WTC11 (cell line): ENCODE measurements at regions not wholly inside any gene's neighbourhood (a gene's known extent, or its start where the extent isn't known, plus 50 kb on each side); places are given as distances from the start of the nearest gene placed in this dataset.
"Not testable (repeated sequence)": the region's sequence is repeated elsewhere in the genome, so short reads cannot be mapped to it uniquely, and the experiment has no call there.

Experiments used
- ATAC-seq: fragments of 200-7000 bp; cut with Tn5 transposase; 2 replicates; pipeline ENCODE4 v1.10.0; 2021; ENCODE audit warnings: mild to moderate bottlenecking, moderate library complexity
- CTCF ChIA-PET: fragments of 300-600 bp; sonication (Branson Sonifier 250); formaldehyde crosslinking; loops from one replicate; lab custom pipeline; 2021; ENCODE audit warnings: antibody characterized with exemption; lab: Charles Lee
- POLR2A ChIA-PET: fragments of 350-600 bp; sonication (Branson Sonifier 250); formaldehyde crosslinking; loops from one replicate; lab custom pipeline; 2021; ENCODE audit warnings: antibody characterized with exemption; lab: Charles Lee
- DNase-seq: peaks from one replicate; pipeline ENCODE4 v3.0.0; 2021; ENCODE audit warnings: low spot score
- H3K27ac Mint-ChIP-seq: 2 replicates; pipeline ENCODE4 v1.8.0; 2021; ENCODE audit warnings: mixed read lengths
- H3K27me3 Mint-ChIP-seq: 2 replicates; pipeline ENCODE4 v1.8.0; 2021; ENCODE audit warnings: low read depth, mild to moderate bottlenecking, moderate library complexity, mixed read lengths
- H3K36me3 Mint-ChIP-seq: 2 replicates; pipeline ENCODE4 v1.8.0; 2021; ENCODE audit warnings: mixed read lengths
- H3K4me1 Mint-ChIP-seq: 2 replicates; pipeline ENCODE4 v1.8.0; 2022; ENCODE audit warnings: mixed read lengths
- H3K4me3 Mint-ChIP-seq: 2 replicates; pipeline ENCODE4 v1.8.0; 2021; ENCODE audit warnings: mild to moderate bottlenecking, moderate library complexity, mixed read lengths
- H3K9me3 Mint-ChIP-seq: 2 replicates; pipeline ENCODE4 v1.8.0; 2021; ENCODE audit warnings: mixed read lengths
- AFF4 ChIP-seq: sonication (generic); formaldehyde crosslinking; IDR thresholded peaks from 2 replicates; pipeline ENCODE4 v1.8.1; 2023; ENCODE audit warnings: mild to moderate bottlenecking, missing genetic modification reagents, borderline replicate concordance
- ATF2 ChIP-seq: sonication (generic); formaldehyde crosslinking; IDR thresholded peaks from 2 replicates; pipeline ENCODE4 v1.8.1; 2022; ENCODE audit warnings: low read depth, missing genetic modification reagents, borderline replicate concordance
- ATF3 ChIP-seq: sonication (generic); formaldehyde crosslinking; conservative IDR thresholded peaks from 2 replicates; pipeline ENCODE4 v1.8.1; 2022; ENCODE audit warnings: mild to moderate bottlenecking, missing genetic modification reagents
- CBFB ChIP-seq: sonication (generic); formaldehyde crosslinking; IDR thresholded peaks from 2 replicates; pipeline ENCODE4 v1.8.1; 2022; ENCODE audit warnings: mild to moderate bottlenecking, low read depth, missing genetic modification reagents
- CTCF ChIP-seq: fragments of 200-600 bp; IDR thresholded peaks from 2 replicates; pipeline ENCODE4 v1.8.0; 2022; ENCODE audit warnings: antibody characterized with exemption
- E2F5 ChIP-seq: sonication (generic); formaldehyde crosslinking; IDR thresholded peaks from 2 replicates; pipeline ENCODE4 v1.8.1; 2022; ENCODE audit warnings: mild to moderate bottlenecking, moderate library complexity, missing genetic modification reagents
- EMX1 ChIP-seq: fragments of 250-450 bp; sonication (Bioruptor Pico); IDR thresholded peaks from 2 replicates; pipeline ENCODE4 v1.8.0; 2021; ENCODE audit warnings: mild to moderate bottlenecking
- FOXJ3 ChIP-seq: sonication (generic); formaldehyde crosslinking; IDR thresholded peaks from 2 replicates; pipeline ENCODE4 v1.9.0; 2021; ENCODE audit warnings: missing genetic modification reagents, mild to moderate bottlenecking, borderline replicate concordance
- HMGA2 ChIP-seq: fragments of 250-450 bp; sonication (Bioruptor Pico); IDR thresholded peaks from 2 replicates; pipeline ENCODE4 v1.4.0; 2021; ENCODE audit warnings: mild to moderate bottlenecking, moderate library complexity
- MYBL2 ChIP-seq: sonication (generic); formaldehyde crosslinking; IDR thresholded peaks from 2 replicates; pipeline ENCODE4 v1.8.1; 2023; ENCODE audit warnings: mild to moderate bottlenecking, moderate library complexity, missing genetic modification reagents
- NR1H2 ChIP-seq: sonication (generic); formaldehyde crosslinking; IDR thresholded peaks from 2 replicates; pipeline ENCODE4 v1.9.0; 2021; ENCODE audit warnings: mild to moderate bottlenecking, moderate library complexity, missing genetic modification reagents
- OVOL2 ChIP-seq: fragments of 250-450 bp; sonication (Bioruptor Pico); IDR thresholded peaks from 2 replicates; pipeline ENCODE4 v1.9.0; 2021; ENCODE audit warnings: mild to moderate bottlenecking, borderline replicate concordance
- ZNF423 ChIP-seq: fragments of 250-450 bp; sonication (Bioruptor Pico); IDR thresholded peaks from 2 replicates; pipeline ENCODE4 v2.1.2; 2022; ENCODE audit warnings: mild to moderate bottlenecking, moderate library complexity
- ZNF512 ChIP-seq: sonication (generic); formaldehyde crosslinking; IDR thresholded peaks from 2 replicates; pipeline ENCODE4 v1.8.1; 2022; ENCODE audit warnings: missing genetic modification reagents, borderline replicate concordance
- ZNF532 ChIP-seq: fragments of 250-450 bp; sonication (Bioruptor Pico); IDR thresholded peaks from 2 replicates; pipeline ENCODE4 v1.9.0; 2021; ENCODE audit warnings: mild to moderate bottlenecking, borderline replicate concordance

- TF ChIP-seq HMGA2 (CRISPR knock-in tag), result no peak
- no peak for TF ChIP-seq EMX1
- TF ChIP-seq, all 79 proteins: peak for 0
Observed at GRCh38 chr14:106419376-106419965, 893.1 kb downstream of the TMEM121 start (continued).

- H3K4me1 Mint-ChIP-seq, ATAC-seq, H3K27ac Mint-ChIP-seq, POLR2A ChIA-PET, H3K4me3 Mint-ChIP-seq, CTCF ChIA-PET, H3K27me3 Mint-ChIP-seq: not testable (repeated sequence)
- Mint-ChIP-seq H3K36me3 (peaks cover 69% of the 10 kb centered on the region), H3K9me3 (peaks cover 69% of the 10 kb centered on the region)
- peak; percentile 12 for DNase-seq
- 0 out of 2 replicates have a peak, but pooled peaks have one; percentile 21 for TF ChIP-seq CTCF
Observed at GRCh38 chr14:106421431-106422033, 895.1 kb downstream of the TMEM121 start.

- H3K27me3 Mint-ChIP-seq, result peaks cover 6% of the 10 kb centered on the region; the same call in 1 of the 2 replicates
- POLR2A ChIA-PET, result no interaction called here
- no peak overlapping the region for H3K4me3 Mint-ChIP-seq
- CTCF ChIA-PET, result no interaction called here
- DNase-seq, result no peak
- peaks cover 68% of the 10 kb centered on the region for H3K9me3 Mint-ChIP-seq
- no peaks in the 10 kb centered on the region for H3K4me1 Mint-ChIP-seq
- peaks cover 68% of the 10 kb centered on the region for H3K36me3 Mint-ChIP-seq
- no peak for ATAC-seq
- no peak overlapping the region for H3K27ac Mint-ChIP-seq
- no peak for TF ChIP-seq CBFB (CRISPR knock-in tag)
- no peak for TF ChIP-seq AFF4 (CRISPR knock-in tag)
- no peak for TF ChIP-seq E2F5 (CRISPR knock-in tag)
- no peak for TF ChIP-seq FOXJ3
- no peak for TF ChIP-seq NR1H2 (CRISPR knock-in tag)
- TF ChIP-seq MYBL2 (CRISPR knock-in tag), result no peak
- no peak for TF ChIP-seq ZNF532 (CRISPR knock-in tag)
- no peak for TF ChIP-seq OVOL2 (CRISPR knock-in tag)
- no peak for TF ChIP-seq ATF2 (CRISPR knock-in tag)
- TF ChIP-seq HMGA2 (CRISPR knock-in tag), result no peak
- no peak for TF ChIP-seq ZNF423
- no peak for TF ChIP-seq ZNF512 (CRISPR knock-in tag)
- no peak for TF ChIP-seq ATF3
Observed at GRCh38 chr14:106422066-106422465, 895.7 kb downstream of the TMEM121 start.
